ENCODE measurements at regions not wholly inside any gene's neighbourhood (a gene's known extent, or its start where the extent isn't known, plus 50 kb on each side); places are given as distances from the start of the nearest gene placed in this dataset.

DNA sequence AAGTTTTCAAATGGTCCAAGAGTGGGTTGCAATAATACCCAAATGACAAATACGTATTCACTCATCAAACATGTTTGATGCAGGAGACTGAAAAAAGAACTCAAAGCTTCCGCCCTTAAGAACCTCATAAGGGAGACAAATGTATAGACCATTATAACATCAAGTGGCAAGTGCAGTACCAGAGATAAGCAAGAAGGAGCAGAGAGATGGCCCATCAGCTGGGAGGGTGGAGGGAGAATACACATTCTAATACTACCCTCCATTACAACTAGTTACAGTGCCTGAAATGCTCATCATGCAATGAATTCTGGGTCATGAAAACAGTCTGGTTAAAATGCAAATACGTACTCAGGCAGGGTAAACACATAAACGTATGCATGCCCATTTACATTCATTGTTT is 304.0 kb downstream of the SHQ1 start:
- no peak for DNase-seq (ENCODE audit: low read depth)
- no peak overlapping the region for H3K4me3 ChIP-seq (ENCODE audit: low read depth, low read length)
- no peak for TF ChIP-seq CTCF (conservative IDR thresholded peaks at IDR 0.05; ENCODE audit: low read depth, low read length)

DNA sequence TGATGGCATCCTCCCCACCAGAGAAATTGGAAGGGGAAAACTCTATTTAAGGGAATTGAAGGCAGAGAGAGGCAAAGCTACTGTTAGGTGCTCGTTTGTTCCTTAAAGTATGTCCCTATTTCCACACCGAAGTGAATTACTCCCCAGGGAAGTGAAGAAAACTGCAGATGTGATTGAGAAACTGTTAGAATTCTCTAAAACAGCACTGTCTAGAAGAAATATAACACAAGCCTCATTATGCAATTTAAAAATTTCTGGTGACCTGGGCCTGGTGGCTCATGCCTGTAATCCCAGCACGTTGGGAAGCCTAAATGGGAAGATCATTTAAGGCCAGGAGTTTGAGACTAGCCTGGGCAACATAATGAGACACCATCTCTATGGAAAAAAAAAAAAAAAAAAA is 305.0 kb downstream of the SHQ1 start:
- no peak overlapping the region for H3K4me3 ChIP-seq (ENCODE audit: low read depth, low read length)
- no peak for DNase-seq (ENCODE audit: low read depth)
- TF ChIP-seq CTCF (conservative IDR thresholded peaks at IDR 0.05; ENCODE audit: low read depth, low read length) = no peak

- DNase-seq (ENCODE audit: low read depth) = no peak
- no peak overlapping the region for H3K4me3 ChIP-seq (ENCODE audit: low read depth, low read length)
- TF ChIP-seq CTCF (conservative IDR thresholded peaks at IDR 0.05; ENCODE audit: low read depth, low read length) = no peak
Observed at GRCh38 chr3:72542781-72543180, 305.5 kb downstream of the SHQ1 start.

GRCh38 chr3:72539856-72540255 is 308.4 kb downstream of the SHQ1 start:
- TF ChIP-seq CTCF (conservative IDR thresholded peaks at IDR 0.05; ENCODE audit: low read depth, low read length) = no peak
- DNase-seq (ENCODE audit: low read depth) = no peak
- H3K4me3 ChIP-seq (ENCODE audit: low read depth, low read length) = no peak overlapping the region

DNA sequence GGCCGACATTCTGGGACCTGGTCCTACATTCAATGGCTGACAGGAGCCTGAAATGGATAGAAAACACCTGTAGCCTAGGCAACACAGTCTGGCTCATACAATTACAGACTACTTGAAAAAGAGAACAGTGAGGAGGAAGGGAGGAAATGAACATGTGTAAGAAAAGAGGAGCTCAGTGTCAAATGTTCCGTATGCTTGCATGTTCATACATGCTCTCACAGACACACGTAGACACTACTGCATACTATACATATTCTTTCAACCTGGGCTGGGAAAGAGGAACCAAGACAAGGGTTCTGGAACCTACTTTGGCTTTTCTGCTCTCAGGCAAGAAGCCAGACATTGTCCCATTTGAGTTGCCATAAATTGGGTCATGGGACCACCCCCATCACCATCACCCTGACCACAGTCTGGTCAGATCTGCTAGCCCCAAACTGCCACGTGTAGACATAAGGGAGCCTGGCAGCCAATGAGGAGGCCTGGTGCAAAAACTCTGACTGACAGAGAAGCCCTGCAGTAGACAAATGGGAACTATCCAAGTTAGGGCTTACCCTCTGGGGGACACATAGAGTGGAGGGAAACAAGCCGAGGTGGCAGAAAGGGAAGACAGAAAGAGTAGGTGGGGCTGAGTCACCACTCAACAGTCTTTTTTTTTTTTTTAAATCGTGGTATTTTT is 310.0 kb downstream of the SHQ1 start:
- no peak overlapping the region for H3K4me3 ChIP-seq (ENCODE audit: low read depth, low read length)
- no peak for DNase-seq (ENCODE audit: low read depth)
- no peak for TF ChIP-seq CTCF (conservative IDR thresholded peaks at IDR 0.05; ENCODE audit: low read depth, low read length)

- H3K4me3 ChIP-seq (ENCODE audit: low read depth, low read length) = no peak overlapping the region
- DNase-seq (ENCODE audit: low read depth) = no peak
- no peak for TF ChIP-seq CTCF (conservative IDR thresholded peaks at IDR 0.05; ENCODE audit: low read depth, low read length)
Observed at GRCh38 chr3:72537448-72537847, 310.8 kb downstream of the SHQ1 start.

DNA sequence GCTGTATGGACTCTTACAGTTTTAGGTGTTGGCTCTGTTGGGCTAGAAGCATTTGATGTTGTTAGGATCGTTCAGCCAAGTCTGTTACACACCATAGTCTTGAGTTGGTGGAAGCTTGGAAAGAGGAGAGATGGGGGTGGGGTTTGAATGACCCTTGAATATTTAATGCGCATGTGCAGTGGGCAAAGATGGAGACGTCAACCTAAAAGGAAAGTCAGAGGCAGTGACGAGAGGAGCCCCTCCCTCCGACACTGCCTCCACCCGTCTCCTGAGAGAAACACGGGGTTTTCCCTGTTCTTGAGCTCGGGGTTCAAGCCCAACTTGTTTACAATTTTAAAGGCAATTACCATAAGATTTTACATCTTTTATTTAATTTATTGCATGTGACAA is 311.4 kb downstream of the SHQ1 start:
- no peak overlapping the region for H3K4me3 ChIP-seq (ENCODE audit: low read depth, low read length)
- TF ChIP-seq CTCF (conservative IDR thresholded peaks at IDR 0.05; ENCODE audit: low read depth, low read length) = no peak
- no peak for DNase-seq (ENCODE audit: low read depth)

All from choroid plexus epithelial cell (primary cell).